Lung (tissue), 11 donors: ENCODE measurements at regions not wholly inside any gene's neighbourhood (a gene's known extent, or its start where the extent isn't known, plus 50 kb on each side); places are given as distances from the start of the nearest gene placed in this dataset.

Experiments used
- ATAC-seq: fragments of 200-7000 bp; cut with Tn5 transposase; one replicate; pipeline ENCODE4 v1.9.1; 2020; ENCODE audit warnings: moderate number of reproducible peaks; ENCODE audit not compliant: insufficient read depth, low FRiP score
- DNase-seq, 3 donors: peaks; one replicate each; pipeline ENCODE4 v3.0.0-alpha.2; 2013 to 2017
- H3K27ac ChIP-seq, 2 donors: one replicate each; pipeline ENCODE4 v1.5.1; 2013; ENCODE audit warnings: mild to moderate bottlenecking in 2 of 2, moderate library complexity in 2 of 2, control low read depth in 1 of 2, inconsistent platforms in 1 of 2, low read depth in 1 of 2, low read length in 1 of 2
- H3K27me3 ChIP-seq, 3 donors: one replicate each; pipeline ENCODE4 v1.5.1; 2013; ENCODE audit warnings: low read length in 2 of 3; ENCODE audit not compliant: control insufficient read depth in 3 of 3, insufficient read depth in 3 of 3
- H3K36me3 ChIP-seq, 4 donors: one replicate each; pipeline ENCODE4 v1.5.1; 2013; ENCODE audit warnings: low read length in 4 of 4, mild to moderate bottlenecking in 1 of 4, moderate library complexity in 1 of 4; ENCODE audit not compliant: control insufficient read depth in 4 of 4, insufficient read depth in 4 of 4
- H3K4me1 ChIP-seq, 5 donors: one replicate each; pipeline ENCODE4 v1.5.1; 2013; ENCODE audit warnings: low read length in 5 of 5, mild to moderate bottlenecking in 2 of 5, moderate library complexity in 1 of 5; ENCODE audit not compliant: control insufficient read depth in 5 of 5, insufficient read depth in 5 of 5
- H3K4me3 ChIP-seq: one replicate; pipeline ENCODE4 v1.5.1; 2013; ENCODE audit warnings: mild to moderate bottlenecking, control low read depth, moderate library complexity
- H3K9ac ChIP-seq, 2 donors: one replicate each; pipeline ENCODE4 v1.5.1; 2013; ENCODE audit warnings: low read length in 2 of 2, control low read depth in 1 of 2; ENCODE audit not compliant: insufficient read depth in 1 of 2
- H3K9me3 ChIP-seq, 4 donors: one replicate each; pipeline ENCODE4 v1.5.1; 2013; ENCODE audit warnings: low read length in 3 of 4, mild to moderate bottlenecking in 1 of 4, moderate library complexity in 1 of 4; ENCODE audit not compliant: control insufficient read depth in 4 of 4, insufficient read depth in 3 of 4
- WGBS, 2 donors: extraction: QIAGEN DNeasy Blood & Tissue Kit; methylation state at CpG; one replicate each; pipeline ENCODE4 v1.1.7; 2013; 5-methylcytosine and 5-hydroxymethylcytosine counted together
- TF ChIP-seq, protein P1 (sequence below): IDR thresholded peaks from 2 replicates; pipeline ENCODE4 v1.5.1; 2012; ENCODE audit warnings: mild to moderate bottlenecking; ENCODE audit errors: control extremely low read depth, extremely low read depth
- donor health status: control.
- donor health status: control.
- donor health status: Bipolar disorder and iron deficiency.
- donor health status: healthy.
- donor health status: DM: yes; HTN: yes; CAD: no.

DNA sequence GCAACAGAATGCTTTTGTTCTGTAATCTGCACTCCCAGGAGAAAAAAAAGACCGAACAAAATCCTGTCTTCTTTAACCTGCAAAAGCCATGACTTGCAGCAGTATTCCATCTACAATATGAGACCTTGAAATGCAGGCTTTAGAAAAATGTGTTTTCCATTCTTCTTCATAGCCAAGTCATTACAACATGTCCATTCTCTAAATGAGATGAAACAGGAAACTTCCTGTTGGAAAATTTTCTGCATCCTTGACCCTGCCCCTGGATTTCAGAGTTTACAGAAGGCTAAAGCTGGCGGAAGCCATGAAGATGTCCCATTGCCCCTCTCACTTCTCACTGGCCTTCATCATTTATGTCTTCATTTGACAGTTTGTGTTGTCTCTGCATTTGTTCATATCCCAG is 546.4 kb downstream of the TNS3 start:
- H3K27me3 ChIP-seq = no peaks in the 10 kb centered on the region
- H3K9me3 ChIP-seq = no peaks in the 10 kb centered on the region
- peak in 1 of 3 donors; percentile 59 for DNase-seq
- no peak overlapping the region for H3K27ac ChIP-seq
- no peak overlapping the region for H3K9ac ChIP-seq
- TF ChIP-seq, protein P1, sequence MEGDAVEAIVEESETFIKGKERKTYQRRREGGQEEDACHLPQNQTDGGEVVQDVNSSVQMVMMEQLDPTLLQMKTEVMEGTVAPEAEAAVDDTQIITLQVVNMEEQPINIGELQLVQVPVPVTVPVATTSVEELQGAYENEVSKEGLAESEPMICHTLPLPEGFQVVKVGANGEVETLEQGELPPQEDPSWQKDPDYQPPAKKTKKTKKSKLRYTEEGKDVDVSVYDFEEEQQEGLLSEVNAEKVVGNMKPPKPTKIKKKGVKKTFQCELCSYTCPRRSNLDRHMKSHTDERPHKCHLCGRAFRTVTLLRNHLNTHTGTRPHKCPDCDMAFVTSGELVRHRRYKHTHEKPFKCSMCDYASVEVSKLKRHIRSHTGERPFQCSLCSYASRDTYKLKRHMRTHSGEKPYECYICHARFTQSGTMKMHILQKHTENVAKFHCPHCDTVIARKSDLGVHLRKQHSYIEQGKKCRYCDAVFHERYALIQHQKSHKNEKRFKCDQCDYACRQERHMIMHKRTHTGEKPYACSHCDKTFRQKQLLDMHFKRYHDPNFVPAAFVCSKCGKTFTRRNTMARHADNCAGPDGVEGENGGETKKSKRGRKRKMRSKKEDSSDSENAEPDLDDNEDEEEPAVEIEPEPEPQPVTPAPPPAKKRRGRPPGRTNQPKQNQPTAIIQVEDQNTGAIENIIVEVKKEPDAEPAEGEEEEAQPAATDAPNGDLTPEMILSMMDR = no peak
- no peak for ATAC-seq
- H3K4me1 ChIP-seq = peaks cover 4 to 46% (median 11%) of the 10 kb centered on the region in 5 donors
- H3K4me3 ChIP-seq = no peak overlapping the region
- no peaks in the 10 kb centered on the region for H3K36me3 ChIP-seq
- 67 to 93% methylated on average over 2 of the region's 2 CpGs for WGBS, 2 donors

DNA sequence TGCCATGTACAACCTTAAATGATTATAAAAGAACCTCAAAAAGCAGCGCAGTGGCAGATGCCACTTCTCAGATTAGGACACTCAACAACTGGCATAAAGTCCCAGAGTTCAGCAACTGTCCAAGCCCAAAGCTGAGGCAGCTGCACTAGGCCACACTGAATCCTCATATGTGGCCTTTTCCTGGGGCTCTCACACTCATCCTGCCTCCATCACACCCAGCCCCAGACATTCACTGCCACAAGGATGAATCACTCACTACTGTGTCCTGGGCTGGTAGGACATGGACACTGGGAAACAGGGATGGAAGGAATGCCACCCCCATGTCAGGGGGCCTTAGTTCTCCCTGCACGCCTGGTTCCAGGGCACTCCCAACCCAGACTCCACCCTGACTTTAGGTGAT is 547.7 kb downstream of the TNS3 start:
- no peak overlapping the region for H3K9ac ChIP-seq
- no peak overlapping the region for H3K4me3 ChIP-seq
- WGBS, 2 donors = 92 to 95% methylated on average over 2 of the region's 2 CpGs
- TF ChIP-seq, protein P1 = no peak
- no peak for ATAC-seq
- H3K36me3 ChIP-seq = no peaks in the 10 kb centered on the region
- H3K27ac ChIP-seq = no peak overlapping the region
- H3K27me3 ChIP-seq = no peaks in the 10 kb centered on the region
- no peak for DNase-seq
- H3K4me1 ChIP-seq = peaks cover 0 to 33% (median 6%) of the 10 kb centered on the region in 5 donors
- no peaks in the 10 kb centered on the region for H3K9me3 ChIP-seq

DNA sequence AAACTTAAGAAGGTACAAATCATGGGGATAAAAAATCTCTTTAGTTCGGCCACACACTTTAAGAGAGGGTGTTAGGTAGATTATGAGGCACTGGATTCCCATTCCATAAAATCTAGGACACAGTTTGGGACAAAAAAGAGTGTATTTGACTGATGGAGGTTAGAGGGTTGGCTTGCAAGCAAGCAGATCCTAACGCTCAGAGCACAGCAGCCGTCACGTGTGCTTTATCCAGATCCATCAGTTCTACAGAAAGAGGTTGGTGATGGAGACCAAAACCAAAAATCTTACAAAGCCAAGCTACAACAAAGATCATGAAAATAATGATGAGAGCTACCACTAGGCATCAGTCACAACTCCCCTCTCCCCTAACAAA is 549.4 kb downstream of the TNS3 start:
- H3K36me3 ChIP-seq = no peaks in the 10 kb centered on the region
- TF ChIP-seq, protein P1 = no peak
- peaks cover 0 to 30% (median 6%) of the 10 kb centered on the region in 5 donors for H3K4me1 ChIP-seq
- peak in 1 of 3 donors; percentile 29 for DNase-seq
- no peak overlapping the region for H3K4me3 ChIP-seq
- no peak overlapping the region for H3K9ac ChIP-seq
- ATAC-seq = no peak
- no peaks in the 10 kb centered on the region for H3K27me3 ChIP-seq
- no peaks in the 10 kb centered on the region for H3K9me3 ChIP-seq
- WGBS, 2 donors = 79 to 84% methylated on average over 4 of the region's 4 CpGs
- no peak overlapping the region for H3K27ac ChIP-seq

DNA sequence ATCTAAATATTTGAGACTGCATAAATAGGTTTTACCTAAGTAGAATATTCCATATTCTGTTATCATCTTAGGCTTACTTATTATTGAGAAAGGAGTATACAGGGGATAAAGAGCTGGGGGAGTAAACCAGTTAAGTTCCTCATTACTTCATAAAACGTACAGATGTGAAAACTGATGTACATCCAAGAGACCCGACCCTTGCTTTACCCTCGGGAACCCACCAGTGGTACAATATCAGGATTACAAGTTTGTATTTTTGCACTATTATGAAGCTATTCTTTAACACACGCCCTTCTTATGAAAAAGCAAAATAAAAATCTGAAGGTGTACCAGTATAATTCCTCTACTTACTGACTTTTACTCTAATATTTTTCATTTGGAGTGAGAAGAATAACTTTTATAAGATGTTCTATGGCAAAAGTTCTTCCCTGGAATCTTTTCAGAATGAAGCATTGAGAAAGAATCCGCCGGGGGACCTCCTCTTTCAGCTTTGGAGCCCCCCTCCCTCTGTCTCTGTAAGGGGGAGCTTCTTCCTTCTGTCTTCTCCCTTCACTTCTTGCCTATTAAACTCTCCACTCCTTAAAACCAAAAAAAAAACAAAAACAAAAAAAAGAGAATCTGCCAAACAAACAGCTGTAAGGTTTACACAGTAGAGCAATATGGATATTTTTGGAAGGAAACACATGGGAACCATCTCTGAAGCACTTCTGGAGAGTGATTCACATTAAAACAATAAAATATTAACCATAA is 550.0 kb downstream of the TNS3 start:
- no peak overlapping the region for H3K9ac ChIP-seq
- DNase-seq (peak; percentile 45 to 95 (median 92)), ATAC-seq (no peak)
- no peaks in the 10 kb centered on the region for H3K36me3 ChIP-seq
- H3K27me3 ChIP-seq = no peaks in the 10 kb centered on the region
- no peak overlapping the region for H3K27ac ChIP-seq
- no peak overlapping the region for H3K4me3 ChIP-seq
- H3K4me1 ChIP-seq = peaks cover 0 to 30% (median 6%) of the 10 kb centered on the region in 5 donors
- no peaks in the 10 kb centered on the region for H3K9me3 ChIP-seq
- 71 to 75% methylated on average over 6 of the region's 6 CpGs for WGBS, 2 donors
- TF ChIP-seq, protein P1 = no peak
